ENCODE measurements at regions not wholly inside any gene's neighbourhood (a gene's known extent, or its start where the extent isn't known, plus 50 kb on each side); places are given as distances from the start of the nearest gene placed in this dataset.

- no peak for DNase-seq
Measured at GRCh38 chr19:28242317-28242927, 970.5 kb downstream of the UQCRFS1 start.

DNA sequence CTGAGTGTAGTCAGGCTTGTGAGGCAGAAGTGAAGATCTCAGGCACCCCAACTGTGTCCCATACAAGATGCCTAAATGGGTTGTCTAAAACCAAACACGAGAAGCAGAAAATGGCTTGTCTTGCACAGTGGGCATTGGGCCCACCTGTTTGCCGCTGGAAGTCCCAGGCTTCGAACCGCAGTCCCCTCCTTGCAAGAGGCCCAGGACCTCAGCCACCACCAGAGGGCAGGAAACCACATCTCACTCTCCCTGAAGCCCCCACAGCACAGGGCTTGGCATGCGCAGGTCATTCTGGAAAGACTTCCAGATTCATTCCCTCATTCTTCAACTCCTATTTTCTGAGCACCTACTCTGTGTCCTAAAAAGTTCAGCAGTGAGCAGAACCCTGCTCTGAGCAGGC is 973.7 kb downstream of the UQCRFS1 start:
- DNase-seq = no peak

- DNase-seq = no peak
Measured at GRCh38 chr19:28238270-28238820, 974.6 kb downstream of the UQCRFS1 start.

DNA sequence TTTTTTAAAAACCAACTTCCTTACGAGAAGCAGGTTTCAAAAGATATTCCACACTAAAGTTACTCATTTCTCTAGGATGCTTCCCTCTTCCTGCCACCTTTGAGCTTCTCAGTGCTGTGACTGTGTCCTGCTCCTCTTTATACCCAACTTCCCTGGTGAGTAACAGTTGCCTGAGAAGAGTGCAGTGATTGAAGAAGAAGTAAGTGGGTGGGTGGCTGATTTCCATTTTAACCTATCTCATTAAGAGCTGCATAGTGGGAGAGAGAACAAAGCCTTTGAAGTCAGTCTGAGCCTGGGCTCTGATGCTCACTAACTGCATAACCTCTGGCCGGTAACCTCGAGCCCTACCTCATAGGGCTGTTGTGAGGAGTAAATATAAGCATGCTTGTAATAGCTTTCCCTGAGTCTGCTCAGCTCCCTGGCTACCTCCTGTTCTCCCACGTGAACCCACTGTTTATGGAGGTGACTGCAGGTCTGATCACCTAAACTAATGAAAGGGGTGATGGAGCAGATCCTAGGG is 977.3 kb downstream of the UQCRFS1 start:
- DNase-seq = no peak

DNA sequence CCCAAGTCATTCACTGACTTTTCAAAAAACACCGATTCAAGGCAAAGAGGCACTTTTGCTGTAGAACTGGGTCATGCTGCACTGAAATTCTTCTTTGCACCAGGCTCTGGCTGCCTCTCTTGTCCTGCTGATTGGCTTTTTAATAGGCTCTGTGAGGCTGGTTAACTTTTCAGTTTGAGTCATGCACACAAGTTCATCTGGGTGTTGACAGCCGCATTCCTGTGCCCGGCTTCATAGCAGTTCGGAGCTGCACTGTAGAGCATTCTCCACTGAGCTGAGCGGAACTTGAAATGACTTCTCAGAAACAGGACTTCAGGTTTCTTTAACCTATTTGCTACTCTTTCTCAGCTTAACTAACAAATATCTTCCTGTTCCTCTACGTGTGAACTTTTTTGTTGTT is 978.3 kb downstream of the UQCRFS1 start:
- DNase-seq = no peak

DNA sequence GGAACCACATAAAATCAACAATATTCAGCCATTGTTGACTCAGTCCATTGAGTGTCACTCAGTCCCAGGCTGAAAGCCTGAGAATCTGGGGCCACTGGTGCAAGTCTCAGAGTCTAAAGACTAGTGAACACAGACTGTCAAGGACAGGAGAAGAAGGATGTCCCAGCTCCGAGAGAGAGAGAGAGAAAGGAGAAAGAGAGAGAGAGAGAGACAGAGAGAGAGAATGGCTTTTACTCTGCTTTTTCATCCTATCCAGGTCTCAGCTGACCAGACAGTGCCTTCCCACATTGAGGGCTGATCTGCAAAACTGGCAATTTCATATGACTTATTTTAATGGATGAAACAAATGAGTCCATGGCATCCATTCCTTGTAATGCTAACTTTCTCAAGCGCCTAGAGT is 984.1 kb downstream of the UQCRFS1 start:
- no peak for DNase-seq

DNA sequence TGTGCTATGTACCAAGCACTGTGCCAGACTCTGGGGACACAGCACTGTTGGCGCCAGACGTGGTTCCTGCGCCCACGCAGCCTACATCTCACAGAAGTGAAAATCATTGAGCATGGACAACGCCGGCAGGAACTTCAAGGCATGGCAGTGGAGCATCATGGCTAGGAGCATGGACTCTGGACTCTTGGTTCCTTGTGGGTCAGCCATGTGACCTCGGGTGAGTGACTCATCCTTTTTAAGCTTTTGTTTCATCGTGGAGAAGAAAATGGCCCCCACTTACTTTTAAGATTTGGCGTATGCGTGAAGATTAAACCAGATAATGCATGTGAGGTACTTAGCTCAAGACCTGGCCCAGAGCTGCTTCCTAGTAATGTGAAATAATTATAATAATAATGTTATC is 988.5 kb downstream of the UQCRFS1 start:
- no peak for DNase-seq

DNA sequence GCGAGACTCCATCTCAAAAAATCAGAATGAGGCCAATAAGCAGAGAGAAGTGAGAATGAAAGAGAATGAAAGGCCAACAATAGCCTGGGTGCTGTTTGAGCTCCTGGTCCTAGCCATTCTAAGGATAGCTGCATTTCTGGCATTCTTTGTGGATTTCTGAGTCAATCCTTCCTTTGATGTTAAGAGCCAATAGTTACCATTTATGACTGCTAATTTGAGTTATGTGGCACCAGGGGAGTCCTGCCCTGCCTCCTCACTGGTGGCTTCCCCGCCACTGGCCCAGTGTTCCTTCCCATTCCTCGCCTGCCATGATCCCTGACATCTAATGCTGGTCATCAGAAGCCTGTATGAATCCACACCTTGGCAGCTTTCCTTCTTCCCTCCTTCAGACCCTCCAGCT is 991.2 kb downstream of the UQCRFS1 start:
- no peak for DNase-seq

DNA sequence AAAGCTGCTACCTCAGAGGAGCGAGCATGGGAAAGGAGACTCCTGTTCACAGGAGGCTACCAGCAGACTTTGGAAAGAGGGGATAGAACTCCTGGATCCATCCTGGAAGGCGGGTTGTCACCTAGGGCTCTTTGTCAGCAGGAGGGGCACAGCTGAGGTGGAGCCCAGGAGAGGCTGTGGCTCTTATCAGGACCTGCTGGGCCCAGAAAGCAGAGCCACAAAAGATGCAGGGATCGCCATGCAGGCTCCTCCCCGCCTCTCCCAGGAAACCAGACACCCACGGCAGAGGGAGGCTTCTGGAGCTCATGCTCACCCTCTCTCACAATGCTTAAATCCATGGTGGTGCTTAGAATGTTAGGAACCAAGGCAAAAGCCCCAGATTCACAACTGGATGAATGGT is 994.2 kb downstream of the UQCRFS1 start:
- no peak for DNase-seq

- DNase-seq = no peak
Measured at GRCh38 chr19:28217022-28217421, 995.9 kb downstream of the UQCRFS1 start.

GRCh38 chr19:28213470-28214082 is 999.4 kb downstream of the UQCRFS1 start:
- DNase-seq = no peak

DNA sequence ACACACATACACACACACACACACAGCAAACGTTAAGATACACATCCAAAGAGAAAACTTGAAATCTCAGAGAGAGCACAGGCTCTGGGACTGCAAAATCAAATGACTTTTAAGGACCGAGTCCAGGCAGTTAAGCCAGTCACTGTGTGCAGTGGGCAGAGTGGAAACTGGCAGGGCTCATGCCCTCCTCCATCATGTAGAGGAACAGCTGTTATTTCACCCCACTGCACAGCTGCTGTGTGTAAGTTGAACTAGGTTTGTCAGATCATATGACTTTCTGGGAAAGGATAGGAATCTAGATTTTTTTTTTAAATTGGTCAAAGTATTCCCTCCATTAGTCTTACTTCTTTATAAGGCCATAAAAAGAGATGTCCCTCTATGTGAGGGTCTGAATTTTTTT is 1002.1 kb downstream of the UQCRFS1 start:
- DNase-seq = no peak

- DNase-seq = no peak
Measured at GRCh38 chr19:28208745-28209144, 1004.2 kb downstream of the UQCRFS1 start.

- no peak for DNase-seq
Measured at GRCh38 chr19:28207244-28207643, 1005.7 kb downstream of the UQCRFS1 start.

DNA sequence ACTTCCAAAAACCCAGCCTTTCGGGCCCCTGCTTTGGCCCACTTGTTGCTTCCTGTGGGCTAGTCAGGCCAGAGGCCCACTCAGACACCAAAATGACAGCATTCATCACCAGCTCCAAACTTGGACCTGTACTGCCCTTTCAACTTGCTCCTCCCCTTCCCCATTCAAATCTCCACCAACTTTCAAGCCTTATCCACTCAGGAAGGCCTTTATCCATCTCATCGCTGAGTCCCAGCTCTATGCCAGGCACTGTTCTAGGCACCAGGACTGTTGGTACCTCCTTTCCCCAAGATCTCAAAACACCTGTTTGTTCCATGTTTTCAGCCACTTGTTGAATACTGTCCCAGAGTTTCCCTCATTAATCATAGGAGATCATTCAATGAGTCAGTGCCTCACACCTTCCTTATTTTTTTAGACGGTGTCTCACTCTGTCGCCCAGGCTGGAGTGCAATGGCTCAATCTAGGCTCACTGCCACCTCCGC is 1011.4 kb downstream of the UQCRFS1 start:
- DNase-seq = no peak

DNA sequence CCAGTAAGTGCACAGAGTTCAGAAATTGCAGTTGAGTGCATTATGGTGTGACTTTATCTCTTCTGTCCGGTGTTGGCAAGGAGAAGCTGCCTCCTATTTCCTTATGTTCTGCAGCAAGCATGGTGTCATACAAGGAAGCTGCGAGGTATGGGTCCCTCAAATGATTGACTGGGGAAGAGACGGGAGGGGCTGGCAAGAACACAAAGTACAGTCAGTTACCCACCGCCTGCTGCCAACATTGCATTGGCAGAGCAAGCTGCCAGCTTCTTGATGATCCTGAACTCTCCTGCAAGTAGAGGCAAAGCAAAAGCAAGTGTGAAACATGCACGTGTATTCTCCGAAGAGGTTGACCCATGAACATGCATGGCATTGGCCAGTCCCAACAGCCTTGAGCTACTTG is 1013.6 kb downstream of the UQCRFS1 start:
- no peak for DNase-seq

DNA sequence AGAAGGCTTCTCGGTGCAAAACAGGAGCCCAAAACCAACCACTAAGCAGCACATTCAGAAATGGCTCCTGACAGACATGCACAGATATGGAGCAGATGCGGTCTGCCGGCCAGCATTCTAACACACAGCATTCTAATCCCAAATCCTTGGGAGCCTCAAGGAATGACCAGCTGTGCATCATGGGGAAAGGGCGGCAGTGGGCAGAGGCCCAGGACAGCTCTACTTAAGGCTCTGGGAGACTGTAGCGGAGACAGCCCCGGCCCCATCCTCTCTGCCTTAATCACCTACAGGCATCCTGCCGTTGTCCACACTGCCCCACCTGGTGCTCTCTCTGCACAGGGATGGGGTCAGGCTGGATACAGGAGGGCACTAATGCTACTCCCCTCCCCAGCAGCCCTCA is 1016.0 kb downstream of the UQCRFS1 start:
- DNase-seq = no peak

DNA sequence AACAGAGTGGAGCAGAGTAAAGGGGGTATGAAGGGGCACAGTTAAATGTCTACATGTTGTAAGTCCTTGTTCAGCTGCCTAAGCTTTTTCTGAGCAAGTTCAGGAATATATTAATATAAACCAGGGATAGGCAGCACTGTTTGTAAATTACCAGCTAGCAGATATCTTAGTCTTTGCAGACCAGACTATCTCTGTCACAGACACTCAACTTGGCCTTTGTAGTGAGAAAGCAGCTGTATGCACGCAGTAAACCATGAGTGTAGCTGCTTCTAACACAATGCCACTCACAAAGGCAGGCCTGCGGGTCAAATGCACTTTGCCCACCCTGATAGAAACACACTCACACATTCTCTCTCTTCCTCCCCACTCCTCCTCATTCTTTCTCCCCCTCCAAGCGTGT is 1016.9 kb downstream of the UQCRFS1 start:
- no peak for DNase-seq

- no peak for DNase-seq
Measured at GRCh38 chr19:28185646-28186045, 1027.3 kb downstream of the UQCRFS1 start.

DNA sequence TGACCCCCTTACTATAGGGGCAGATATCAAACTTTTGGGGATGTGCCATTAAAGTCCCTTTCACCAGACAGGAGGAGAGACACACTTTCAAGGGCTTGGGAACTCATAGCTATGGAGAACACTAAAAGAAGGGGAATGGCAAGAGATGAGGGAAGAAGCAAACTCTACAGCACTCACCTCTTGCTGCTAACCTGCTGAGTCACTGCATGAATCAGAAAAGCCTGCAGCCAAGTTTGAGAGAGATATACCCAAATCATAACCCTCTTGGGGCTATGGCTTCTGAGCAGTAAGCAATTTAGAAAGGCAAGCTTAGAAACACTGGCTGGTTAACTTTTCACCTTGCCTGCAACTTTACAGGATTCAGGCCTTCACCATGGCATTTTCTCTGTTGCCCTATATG is 1028.0 kb downstream of the UQCRFS1 start:
- no peak for DNase-seq

DNA sequence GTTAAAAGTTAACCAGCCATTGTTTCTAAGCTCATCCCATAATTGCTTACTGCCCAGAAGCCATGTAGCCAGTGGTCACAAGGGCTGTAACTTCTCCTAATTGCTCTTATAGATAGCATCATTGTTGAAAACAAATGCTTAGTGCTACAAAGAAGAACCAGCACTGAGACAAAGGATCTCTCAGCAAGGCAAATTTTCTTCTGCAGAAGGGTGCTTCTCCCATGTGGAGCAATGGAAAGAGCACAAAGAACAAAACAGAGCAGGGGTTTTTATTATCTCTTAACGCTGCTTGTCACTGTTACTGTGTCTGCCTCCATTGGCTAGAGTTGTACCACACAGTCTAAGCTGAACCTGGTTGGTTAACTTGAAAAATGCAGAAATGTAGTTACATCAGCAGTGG is 1036.8 kb downstream of the UQCRFS1 start:
- no peak for DNase-seq

GRCh38 chr19:28171983-28172382 is 1041.0 kb downstream of the UQCRFS1 start:
- no peak for DNase-seq

DNA sequence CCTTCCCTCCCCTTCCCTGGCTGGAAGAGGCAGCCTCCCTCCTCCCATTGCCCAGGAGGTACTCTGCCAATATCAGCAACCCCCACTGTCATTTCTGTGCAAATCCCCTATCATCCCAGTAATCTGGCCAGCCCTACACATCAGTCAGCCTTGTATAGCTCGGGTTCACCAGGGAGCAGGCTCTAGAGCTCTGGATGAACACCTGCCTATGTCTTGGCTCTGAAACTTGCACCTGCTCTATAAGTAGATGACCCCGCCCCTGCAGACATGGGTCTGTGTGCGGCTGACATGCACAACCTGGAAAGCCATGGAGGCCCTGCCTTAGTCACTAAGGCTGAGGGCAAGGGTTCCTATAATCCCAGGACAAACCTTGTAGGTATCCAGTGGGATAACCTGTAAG is 1042.9 kb downstream of the UQCRFS1 start:
- DNase-seq = no peak

DNA sequence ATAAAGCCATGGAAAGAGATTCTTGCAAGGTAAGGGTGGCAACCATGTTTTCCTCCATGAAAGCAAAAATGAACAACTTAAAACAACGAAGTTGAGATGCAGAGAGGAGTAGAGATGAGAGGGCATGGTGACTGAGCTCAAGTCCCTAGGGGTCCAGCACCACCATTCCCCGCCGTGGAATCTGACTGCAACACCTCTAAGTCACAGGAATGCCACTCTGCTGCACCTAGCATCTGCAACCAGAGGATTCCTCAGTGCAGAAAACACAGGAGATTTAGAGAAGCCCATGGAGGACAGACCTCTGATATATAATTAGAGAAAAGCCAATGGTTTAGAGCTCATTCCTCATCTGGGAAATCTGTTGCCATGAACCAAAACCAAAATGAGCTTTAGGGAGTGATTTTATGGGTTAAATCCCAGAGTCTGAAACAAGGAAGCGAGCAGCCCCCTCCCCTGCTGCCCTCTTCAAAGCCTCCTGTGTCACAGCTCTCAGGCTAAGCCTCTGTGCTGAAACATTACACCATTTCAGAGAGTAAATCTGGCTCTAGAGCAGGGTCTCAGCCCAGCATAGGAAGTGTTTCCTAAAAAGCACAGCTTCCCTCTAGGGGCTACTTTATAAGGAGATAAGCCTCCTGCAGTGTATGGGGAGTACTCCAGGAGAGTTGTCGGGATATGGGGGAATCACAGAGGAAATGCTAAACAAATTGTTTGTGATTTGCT is 1043.6 kb downstream of the UQCRFS1 start:
- no peak for DNase-seq
